PC-9 (cell line): ENCODE measurements at regions not wholly inside any gene's neighbourhood (a gene's known extent, or its start where the extent isn't known, plus 50 kb on each side); places are given as distances from the start of the nearest gene placed in this dataset.

Experiments used
- BruUV-seq: library from RNA; stranded (reverse); fragments of 400-500 nt; replicated peaks from 2 replicates; lab custom pipeline; 2021; lab: Mats Ljungman, UMichigan
- CTCF ChIA-PET: fragments of 300-600 bp; sonication (Branson Sonifier 250); formaldehyde crosslinking; loops from one replicate; lab custom pipeline; 2022; ENCODE audit warnings: antibody characterized with exemption; lab: Charles Lee
- POLR2A ChIA-PET: fragments of 300-600 bp; sonication (Branson Sonifier 250); formaldehyde crosslinking; loops from one replicate; lab custom pipeline; 2022; ENCODE audit warnings: antibody characterized with exemption; ENCODE audit not compliant: unreplicated experiment; lab: Charles Lee
- DNase-seq, 2 experiments: peaks; one replicate each; pipeline versions ENCODE4 v3.0.0 to v3.0.0-alpha.2; 2015 to 2022; ENCODE audit warnings: mixed read lengths in 1 of 2
- H2AFZ ChIP-seq: fragments of 200-600 bp; sonication (generic); 2 replicates; pipeline ENCODE4 v1.8.1; 2017; ENCODE audit warnings: antibody characterized with exemption
- H3F3A ChIP-seq: fragments of 200-600 bp; sonication (generic); 2 replicates; pipeline ENCODE4 v1.8.1; 2017; ENCODE audit warnings: antibody characterized with exemption, mild to moderate bottlenecking, low read depth; ENCODE audit not compliant: insufficient read depth
- H3K27ac ChIP-seq: fragments of 200-600 bp; sonication (generic); 2 replicates; pipeline ENCODE4 v1.6.1; 2016; ENCODE audit warnings: mixed run types
- H3K27me3 ChIP-seq: fragments of 200-600 bp; sonication (generic); 2 replicates; pipeline ENCODE4 v1.6.1; 2016; ENCODE audit warnings: low read depth, mixed run types; ENCODE audit not compliant: insufficient read depth
- H3K36me3 ChIP-seq: fragments of 200-600 bp; sonication (generic); 2 replicates; pipeline ENCODE4 v1.6.1; 2016; ENCODE audit warnings: low read depth, mixed run types
- H3K4me1 ChIP-seq: fragments of 200-600 bp; sonication (generic); replicated peaks from 2 replicates; pipeline ENCODE4 v1.6.1; 2016; ENCODE audit warnings: mixed run types; ENCODE audit not compliant: insufficient read depth
- H3K4me2 ChIP-seq: fragments of 200-600 bp; sonication (generic); 2 replicates; pipeline ENCODE4 v1.6.1; 2017; ENCODE audit warnings: mixed run types
- H3K4me3 ChIP-seq: fragments of 200-600 bp; sonication (generic); 2 replicates; pipeline ENCODE4 v1.6.1; 2016; ENCODE audit warnings: mixed run types
- H3K79me2 ChIP-seq: fragments of 200-600 bp; sonication (generic); 2 replicates; pipeline ENCODE4 v1.6.1; 2017; ENCODE audit warnings: low read depth, mixed run types
- H3K9me2 ChIP-seq: fragments of 200-600 bp; sonication (generic); 2 replicates; pipeline ENCODE4 v1.8.1; 2017; ENCODE audit warnings: mild to moderate bottlenecking; ENCODE audit not compliant: insufficient read depth
- H3K9me3 ChIP-seq: fragments of 200-600 bp; sonication (generic); 2 replicates; pipeline ENCODE4 v1.8.1; 2016; ENCODE audit warnings: low read depth; ENCODE audit not compliant: insufficient read depth
- H4K20me1 ChIP-seq: fragments of 200-600 bp; sonication (generic); 2 replicates; pipeline ENCODE4 v1.8.1; 2017; ENCODE audit not compliant: insufficient read depth
- EZH2 ChIP-seq: fragments of 200-600 bp; sonication (generic); IDR thresholded peaks from 2 replicates; pipeline ENCODE4 v1.8.0; 2017; ENCODE audit warnings: antibody characterized with exemption, low read depth
- intact Hi-C: fragments of 100-400 bp; cut with micrococcal nuclease; formaldehyde crosslinking; loops from one replicate; pipeline ENCODE4 v1.10.0; 2022; ENCODE audit not compliant: unreplicated experiment
- TF ChIP-seq, protein P1 (sequence below): fragments of 200-600 bp; sonication (generic); conservative IDR thresholded peaks from 2 replicates; pipeline ENCODE4 v1.6.1; 2017; ENCODE audit warnings: mixed run types, antibody characterized with exemption, mild to moderate bottlenecking, moderate library complexity

DNA sequence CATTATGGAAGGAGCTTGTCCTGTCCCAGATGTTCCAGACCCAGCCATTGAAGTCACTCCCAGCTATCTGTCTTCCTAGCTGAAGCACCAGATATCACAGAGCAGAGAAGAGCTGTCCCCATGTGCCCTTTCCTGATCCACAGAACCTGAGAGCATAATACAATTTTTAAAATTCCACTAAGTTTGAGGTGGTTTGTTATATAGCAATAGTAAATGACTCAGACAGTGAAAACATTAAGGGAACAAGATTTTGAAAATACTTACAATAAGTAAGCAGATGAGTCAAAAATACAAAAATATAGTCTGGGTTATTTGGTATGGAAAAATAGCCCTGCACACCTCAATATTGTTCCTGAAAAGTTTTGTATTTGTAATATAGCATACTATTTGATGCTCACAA lies 85.8 kb upstream of the GLS start:
- Histone ChIP-seq H3F3A (peaks cover 13% of the 10 kb centered on the region; the same call in 1 of the 2 replicates), H3K36me3 (no peaks in the 10 kb centered on the region), H3K4me2 (no peak overlapping the region), H3K27me3 (no peaks in the 10 kb centered on the region), H3K4me3 (no peak overlapping the region), H3K9me3 (no peaks in the 10 kb centered on the region), H2AFZ (no peak overlapping the region), H3K9me2 (no peaks in the 10 kb centered on the region), H3K4me1 (peaks cover 18% of the 10 kb centered on the region), H3K27ac (no peak overlapping the region), H4K20me1 (no peaks in the 10 kb centered on the region), H3K79me2 (no peaks in the 10 kb centered on the region)
- BruUV-seq: no TSS peak
- no peak for DNase-seq
- CTCF ChIA-PET: no interaction called here
- TF ChIP-seq, protein P1, sequence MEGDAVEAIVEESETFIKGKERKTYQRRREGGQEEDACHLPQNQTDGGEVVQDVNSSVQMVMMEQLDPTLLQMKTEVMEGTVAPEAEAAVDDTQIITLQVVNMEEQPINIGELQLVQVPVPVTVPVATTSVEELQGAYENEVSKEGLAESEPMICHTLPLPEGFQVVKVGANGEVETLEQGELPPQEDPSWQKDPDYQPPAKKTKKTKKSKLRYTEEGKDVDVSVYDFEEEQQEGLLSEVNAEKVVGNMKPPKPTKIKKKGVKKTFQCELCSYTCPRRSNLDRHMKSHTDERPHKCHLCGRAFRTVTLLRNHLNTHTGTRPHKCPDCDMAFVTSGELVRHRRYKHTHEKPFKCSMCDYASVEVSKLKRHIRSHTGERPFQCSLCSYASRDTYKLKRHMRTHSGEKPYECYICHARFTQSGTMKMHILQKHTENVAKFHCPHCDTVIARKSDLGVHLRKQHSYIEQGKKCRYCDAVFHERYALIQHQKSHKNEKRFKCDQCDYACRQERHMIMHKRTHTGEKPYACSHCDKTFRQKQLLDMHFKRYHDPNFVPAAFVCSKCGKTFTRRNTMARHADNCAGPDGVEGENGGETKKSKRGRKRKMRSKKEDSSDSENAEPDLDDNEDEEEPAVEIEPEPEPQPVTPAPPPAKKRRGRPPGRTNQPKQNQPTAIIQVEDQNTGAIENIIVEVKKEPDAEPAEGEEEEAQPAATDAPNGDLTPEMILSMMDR: no peak
- TF ChIP-seq EZH2: no peak
- POLR2A ChIA-PET: no interaction called here
- intact Hi-C loops: no loop called here

DNA sequence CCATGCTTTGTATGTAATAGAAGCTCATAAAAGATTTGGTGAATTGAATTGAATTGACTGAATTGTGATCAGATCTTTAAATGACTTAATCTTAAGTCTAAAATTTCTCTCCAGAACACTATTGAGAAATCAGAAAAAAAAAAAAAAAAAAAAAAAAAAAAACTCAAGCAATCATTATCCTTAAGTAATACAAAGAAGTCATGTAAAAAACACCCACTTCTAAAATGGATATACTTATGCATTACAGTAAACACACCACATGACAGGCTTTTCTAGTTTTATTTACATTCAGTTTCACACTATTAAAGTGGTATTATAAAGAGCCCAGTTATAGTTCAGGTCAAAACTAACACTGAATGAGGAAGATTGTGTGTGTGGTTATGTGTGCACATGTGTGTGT lies 84.9 kb upstream of the GLS start:
- no peak for DNase-seq
- H3K36me3 ChIP-seq: no peaks in the 10 kb centered on the region
- no TSS peak for BruUV-seq
- intact Hi-C loops: no loop called here
- H3K4me2 ChIP-seq: no peak overlapping the region
- no peaks in the 10 kb centered on the region for H3K79me2 ChIP-seq
- CTCF ChIA-PET: no interaction called here
- no peak overlapping the region for H3K4me3 ChIP-seq
- no peaks in the 10 kb centered on the region for H3K9me3 ChIP-seq
- peaks cover 18% of the 10 kb centered on the region for H3K4me1 ChIP-seq
- no peak overlapping the region for H2AFZ ChIP-seq
- peaks cover 13% of the 10 kb centered on the region; the same call in 1 of the 2 replicates for H3F3A ChIP-seq
- H3K27me3 ChIP-seq: no peaks in the 10 kb centered on the region
- POLR2A ChIA-PET: no interaction called here
- H3K9me2 ChIP-seq: no peaks in the 10 kb centered on the region
- H4K20me1 ChIP-seq: no peaks in the 10 kb centered on the region
- TF ChIP-seq, protein P1: no peak
- no peak for TF ChIP-seq EZH2
- no peak overlapping the region for H3K27ac ChIP-seq

DNA sequence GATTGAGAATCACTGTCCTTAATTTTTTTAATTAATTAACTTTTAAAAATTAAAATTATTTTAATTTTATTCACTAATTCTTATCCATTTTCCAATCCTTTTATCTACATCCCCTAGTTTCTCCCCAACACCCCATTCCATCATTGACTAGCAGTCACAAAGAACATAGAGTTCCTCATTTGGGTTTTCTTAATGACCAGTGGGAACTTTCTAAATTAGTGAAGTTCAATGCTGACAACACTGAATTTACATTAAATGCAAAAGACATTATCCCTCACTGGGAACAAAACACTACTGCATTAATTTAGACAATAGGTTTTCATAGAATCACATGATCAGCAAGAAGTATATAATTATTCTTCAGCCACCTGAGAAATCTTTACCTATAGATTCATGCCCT lies 80.6 kb upstream of the GLS start:
- H3K27me3 ChIP-seq: no peaks in the 10 kb centered on the region
- BruUV-seq: no TSS peak
- no peak overlapping the region for H3K27ac ChIP-seq
- H3K4me1 ChIP-seq: no peaks in the 10 kb centered on the region
- no peaks in the 10 kb centered on the region for H3K36me3 ChIP-seq
- no peak overlapping the region for H3K4me2 ChIP-seq
- H3K79me2 ChIP-seq: no peaks in the 10 kb centered on the region
- no peak for TF ChIP-seq EZH2
- TF ChIP-seq, protein P1: no peak
- POLR2A ChIA-PET: no interaction called here
- H2AFZ ChIP-seq: no peak overlapping the region
- H3F3A ChIP-seq: no peaks in the 10 kb centered on the region
- intact Hi-C loops: loop anchor here (10.0 kb wide), 2 partner anchors 285 to 715 kb away; no protein-coding TSS in a partner anchor
- DNase-seq: no peak
- H3K9me3 ChIP-seq: no peaks in the 10 kb centered on the region
- H3K9me2 ChIP-seq: no peaks in the 10 kb centered on the region
- H3K4me3 ChIP-seq: no peak overlapping the region
- CTCF ChIA-PET: no interaction called here
- H4K20me1 ChIP-seq: no peaks in the 10 kb centered on the region
